Activated CD8-positive, alpha-beta memory T cell treated with anti-CD3 and anti-CD28 coated beads, Interleukin-2, amount 50 U/mL, for 24 hours (primary cell): ENCODE measurements at regions not wholly inside any gene's neighbourhood (a gene's known extent, or its start where the extent isn't known, plus 50 kb on each side); places are given as distances from the start of the nearest gene placed in this dataset.

Experiments used
- DNase-seq: peaks from one replicate; pipeline ENCODE4 v3.0.0-alpha.2; 2020; ENCODE audit errors: extremely low read depth

GRCh38 chr12:65630555-65630954, 193.7 kb upstream of the HMGA2 start:
- no peak for DNase-seq

GRCh38 chr12:65631621-65632111, 192.6 kb upstream of the HMGA2 start:
- DNase-seq: no peak

GRCh38 chr12:65632131-65632855, 192.0 kb upstream of the HMGA2 start:
- DNase-seq: no peak

GRCh38 chr12:65634061-65634460, 190.2 kb upstream of the HMGA2 start:
- no peak for DNase-seq

- no peak for DNase-seq
These were observed 189.5 kb upstream of the HMGA2 start for GRCh38 chr12:65634626-65635331.

- DNase-seq: no peak
These were observed 187.8 kb upstream of the HMGA2 start for GRCh38 chr12:65636436-65636835.

GRCh38 chr12:65637150-65637549, 187.1 kb upstream of the HMGA2 start:
- DNase-seq: no peak

- DNase-seq: no peak
These were observed 186.5 kb upstream of the HMGA2 start for GRCh38 chr12:65637774-65638173.

GRCh38 chr12:65638324-65638723, 186.0 kb upstream of the HMGA2 start:
- DNase-seq: no peak

GRCh38 chr12:65640489-65640901, 183.8 kb upstream of the HMGA2 start:
- DNase-seq: no peak

GRCh38 chr12:65642061-65642661, 182.1 kb upstream of the HMGA2 start:
- DNase-seq: no peak

GRCh38 chr12:65643171-65643570, 181.1 kb upstream of the HMGA2 start:
- no peak for DNase-seq

GRCh38 chr12:65643595-65644386, 180.5 kb upstream of the HMGA2 start:
- DNase-seq: no peak

GRCh38 chr12:65646127-65646643, 178.1 kb upstream of the HMGA2 start:
- DNase-seq: no peak

GRCh38 chr12:65647074-65647473, 177.2 kb upstream of the HMGA2 start:
- DNase-seq: no peak

- DNase-seq: no peak
These were observed 175.8 kb upstream of the HMGA2 start for GRCh38 chr12:65648461-65648860.

GRCh38 chr12:65649126-65649525, 175.2 kb upstream of the HMGA2 start:
- DNase-seq: no peak

GRCh38 chr12:65651060-65651459, 173.2 kb upstream of the HMGA2 start:
- DNase-seq: no peak

GRCh38 chr12:65653321-65653720, 171.0 kb upstream of the HMGA2 start:
- no peak for DNase-seq

GRCh38 chr12:65653946-65654629, 170.2 kb upstream of the HMGA2 start:
- DNase-seq: no peak

- no peak for DNase-seq
These were observed 169.2 kb upstream of the HMGA2 start for GRCh38 chr12:65655074-65655493.
